Neural cell (in vitro differentiated cells): ENCODE measurements at regions not wholly inside any gene's neighbourhood (a gene's known extent, or its start where the extent isn't known, plus 50 kb on each side); places are given as distances from the start of the nearest gene placed in this dataset.

Experiments used
- CTCF ChIP-seq: fragments of 450-650 bp; IDR thresholded peaks from 2 replicates; pipeline ENCODE4 v1.5.1; 2014; ENCODE audit warnings: antibody characterized with exemption, mild to moderate bottlenecking, moderate library complexity; ENCODE audit not compliant: poor library complexity, severe bottlenecking
- EP300 ChIP-seq: fragments of 450-650 bp; conservative IDR thresholded peaks from 2 replicates; pipeline ENCODE4 v1.6.1; 2014; ENCODE audit warnings: antibody characterized with exemption, mild to moderate bottlenecking, moderate library complexity; ENCODE audit not compliant: poor library complexity, severe bottlenecking
- POLR2AphosphoS5 ChIP-seq: IDR thresholded peaks from 2 replicates; pipeline ENCODE4 v1.6.1; 2012
- REST ChIP-seq: IDR thresholded peaks from 2 replicates; pipeline ENCODE4 v1.6.1; 2012; ENCODE audit warnings: borderline replicate concordance
- TAF1 ChIP-seq: IDR thresholded peaks from 2 replicates; pipeline ENCODE4 v1.6.1; 2012; ENCODE audit warnings: low read depth

- TF ChIP-seq EP300 (no peak), CTCF (no peak), TAF1 (no peak), REST (no peak), POLR2AphosphoS5 (no peak)
These were observed 469.7 kb downstream of the TBC1D22A start for GRCh38 chr22:47232197-47232596.
